Fibroblast of villous mesenchyme (primary cell): ENCODE measurements at regions not wholly inside any gene's neighbourhood (a gene's known extent, or its start where the extent isn't known, plus 50 kb on each side); places are given as distances from the start of the nearest gene placed in this dataset.

ENCODE experiments used
- DNase-seq: peaks from one replicate; pipeline ENCODE4 v3.0.0-alpha.2; 2010; ENCODE audit warnings: low read depth
- H3K4me3 ChIP-seq: 2 replicates; pipeline ENCODE4 v1.5.1; 2011; ENCODE audit warnings: low read depth, mild to moderate bottlenecking, low read length
- CTCF ChIP-seq: IDR thresholded peaks from 2 replicates; pipeline ENCODE4 v1.5.1; 2012; ENCODE audit warnings: low read depth, mild to moderate bottlenecking, low read length; ENCODE audit not compliant: insufficient read depth

GRCh38 chr4:55011761-55012160 is 113.6 kb downstream of the KDR start:
- no peak for DNase-seq
- no peak for TF ChIP-seq CTCF
- H3K4me3 ChIP-seq, result no peak overlapping the region

- TF ChIP-seq CTCF, result no peak
- no peak for DNase-seq
Observed at GRCh38 chr4:55010550-55010949, 114.8 kb downstream of the KDR start.

GRCh38 chr4:55008166-55009056 is 117.0 kb downstream of the KDR start:
- DNase-seq, result no peak
- H3K4me3 ChIP-seq, result no peak overlapping the region
- peak; percentile 62 for TF ChIP-seq CTCF

More at GRCh38 chr4:55010550-55010949, 114.8 kb downstream of the KDR start:
- no peak overlapping the region for H3K4me3 ChIP-seq

GRCh38 chr4:55005910-55006309 is 119.5 kb downstream of the KDR start:
- TF ChIP-seq CTCF, result no peak
- H3K4me3 ChIP-seq, result no peak overlapping the region
- DNase-seq, result no peak

GRCh38 chr4:55004831-55005230 is 120.6 kb downstream of the KDR start:
- no peak for DNase-seq
- no peak for TF ChIP-seq CTCF
- no peak overlapping the region for H3K4me3 ChIP-seq

- no peak overlapping the region for H3K4me3 ChIP-seq
- DNase-seq, result no peak
- TF ChIP-seq CTCF, result no peak
Observed at GRCh38 chr4:55002431-55002830, 123.0 kb downstream of the KDR start.
